ENCODE measurements at regions not wholly inside any gene's neighbourhood (a gene's known extent, or its start where the extent isn't known, plus 50 kb on each side); places are given as distances from the start of the nearest gene placed in this dataset.
"Not testable (repeated sequence)": the region's sequence is repeated elsewhere in the genome, so short reads cannot be mapped to it uniquely, and the experiment has no call there.

DNA sequence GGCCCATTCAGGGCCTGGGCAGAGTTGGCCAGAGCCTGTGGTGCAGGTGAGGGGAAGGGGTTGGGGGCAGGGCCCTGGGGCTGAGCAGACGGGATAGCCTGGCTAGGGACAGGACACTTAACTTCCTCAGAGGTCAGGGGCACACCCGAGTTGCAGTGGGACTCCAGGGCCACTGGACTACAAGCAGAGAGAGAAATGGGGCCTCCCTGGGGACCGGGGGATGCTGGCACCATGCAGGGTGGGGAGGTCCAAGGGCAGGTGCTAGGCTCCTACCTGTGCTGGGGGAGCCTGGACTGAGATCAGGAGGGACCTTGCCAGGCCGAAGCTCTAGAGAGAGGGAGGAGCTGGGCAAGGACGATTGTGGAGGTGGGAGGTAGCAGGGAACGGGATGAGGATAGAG, 222.3 kb downstream of the TMEM121 start:
- not testable (repeated sequence) for TF ChIP-seq ZNF274 (IDR thresholded peaks at IDR 0.05; ENCODE audit: low read depth, low read length); SUZ12 (IDR thresholded peaks at IDR 0.05; ENCODE audit: extremely low read depth, insufficient read depth, insufficient read length)

Measured in NT2/D1 (cell line).